Ishikawa (cell line): ENCODE measurements at regions not wholly inside any gene's neighbourhood (a gene's known extent, or its start where the extent isn't known, plus 50 kb on each side); places are given as distances from the start of the nearest gene placed in this dataset.

Experiments used
- CEBPB ChIP-seq: IDR thresholded peaks from 2 replicates; pipeline ENCODE4 v1.6.1; 2012
- CREB1 ChIP-seq: IDR thresholded peaks from 2 replicates; pipeline ENCODE4 v1.6.1; 2012; ENCODE audit warnings: low read depth
- EGR1 ChIP-seq: IDR thresholded peaks from 2 replicates; pipeline ENCODE4 v1.6.1; 2012
- EP300 ChIP-seq: IDR thresholded peaks from 2 replicates; pipeline ENCODE4 v1.6.1; 2012; ENCODE audit warnings: borderline replicate concordance
- FOXM1 ChIP-seq: IDR thresholded peaks from 2 replicates; pipeline ENCODE4 v1.6.1; 2012; ENCODE audit warnings: low read depth, borderline replicate concordance
- NFIC ChIP-seq: IDR thresholded peaks from 2 replicates; pipeline ENCODE4 v1.6.1; 2012
- RAD21 ChIP-seq: IDR thresholded peaks from 2 replicates; pipeline ENCODE4 v1.6.1; 2012; ENCODE audit warnings: low read depth
- TAF1 ChIP-seq: IDR thresholded peaks from 2 replicates; pipeline ENCODE4 v1.6.1; 2012; ENCODE audit warnings: low read depth, mild to moderate bottlenecking
- TCF12 ChIP-seq: IDR thresholded peaks from 2 replicates; pipeline ENCODE4 v1.6.1; 2012; ENCODE audit warnings: low read depth
- TEAD4 ChIP-seq: IDR thresholded peaks from 2 replicates; pipeline ENCODE4 v1.6.1; 2012
- YY1 ChIP-seq: IDR thresholded peaks from 2 replicates; pipeline ENCODE4 v1.6.1; 2012; ENCODE audit warnings: low read depth
- ZBTB7A ChIP-seq: IDR thresholded peaks from 2 replicates; pipeline ENCODE4 v1.6.1; 2012; ENCODE audit warnings: low read depth
- TF ChIP-seq, protein P1 (sequence below): IDR thresholded peaks from 2 replicates; pipeline ENCODE4 v1.6.1; 2012
- TF ChIP-seq, protein P2 (sequence below): IDR thresholded peaks from 2 replicates; pipeline ENCODE4 v1.6.1; 2012; ENCODE audit warnings: low read depth, mild to moderate bottlenecking
- TF ChIP-seq, protein P3 (sequence below): IDR thresholded peaks from 2 replicates; pipeline ENCODE4 v1.6.1; 2012

DNA sequence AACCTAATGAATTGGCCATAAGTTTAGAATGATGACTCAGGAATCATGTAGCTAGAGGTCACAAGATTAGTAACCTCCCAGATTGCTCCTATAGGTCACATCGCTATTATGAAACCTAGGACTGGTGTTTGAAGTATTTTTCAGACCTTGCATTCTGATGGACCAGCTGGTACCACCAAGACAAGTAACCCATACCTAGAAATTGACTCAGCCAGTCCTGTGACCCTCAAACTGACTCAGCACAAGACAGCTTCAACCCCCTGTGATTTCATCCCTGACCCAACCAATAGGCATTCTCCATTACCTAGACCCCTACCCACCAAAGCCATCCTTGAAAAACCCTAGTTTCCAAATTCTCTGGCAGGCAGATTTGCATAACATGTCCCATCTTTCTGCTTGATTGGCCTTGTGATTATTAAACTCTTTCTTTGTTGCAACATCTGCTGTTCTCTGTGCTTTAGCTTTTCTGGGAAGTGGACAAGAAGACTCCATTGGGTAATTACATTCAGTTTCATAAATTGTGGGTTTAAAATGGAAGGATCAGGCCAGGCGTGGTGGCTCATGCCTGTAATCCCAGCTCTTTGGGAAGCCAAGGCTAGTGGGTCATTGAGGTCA, 254.9 kb downstream of the IRS1 start:
- TF ChIP-seq, protein P1, sequence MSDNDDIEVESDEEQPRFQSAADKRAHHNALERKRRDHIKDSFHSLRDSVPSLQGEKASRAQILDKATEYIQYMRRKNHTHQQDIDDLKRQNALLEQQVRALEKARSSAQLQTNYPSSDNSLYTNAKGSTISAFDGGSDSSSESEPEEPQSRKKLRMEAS = no peak
- TF ChIP-seq ZBTB7A (no peak), CREB1 (no peak), NFIC (no peak), FOXM1 (no peak), TCF12 (no peak)
- TF ChIP-seq, protein P2, sequence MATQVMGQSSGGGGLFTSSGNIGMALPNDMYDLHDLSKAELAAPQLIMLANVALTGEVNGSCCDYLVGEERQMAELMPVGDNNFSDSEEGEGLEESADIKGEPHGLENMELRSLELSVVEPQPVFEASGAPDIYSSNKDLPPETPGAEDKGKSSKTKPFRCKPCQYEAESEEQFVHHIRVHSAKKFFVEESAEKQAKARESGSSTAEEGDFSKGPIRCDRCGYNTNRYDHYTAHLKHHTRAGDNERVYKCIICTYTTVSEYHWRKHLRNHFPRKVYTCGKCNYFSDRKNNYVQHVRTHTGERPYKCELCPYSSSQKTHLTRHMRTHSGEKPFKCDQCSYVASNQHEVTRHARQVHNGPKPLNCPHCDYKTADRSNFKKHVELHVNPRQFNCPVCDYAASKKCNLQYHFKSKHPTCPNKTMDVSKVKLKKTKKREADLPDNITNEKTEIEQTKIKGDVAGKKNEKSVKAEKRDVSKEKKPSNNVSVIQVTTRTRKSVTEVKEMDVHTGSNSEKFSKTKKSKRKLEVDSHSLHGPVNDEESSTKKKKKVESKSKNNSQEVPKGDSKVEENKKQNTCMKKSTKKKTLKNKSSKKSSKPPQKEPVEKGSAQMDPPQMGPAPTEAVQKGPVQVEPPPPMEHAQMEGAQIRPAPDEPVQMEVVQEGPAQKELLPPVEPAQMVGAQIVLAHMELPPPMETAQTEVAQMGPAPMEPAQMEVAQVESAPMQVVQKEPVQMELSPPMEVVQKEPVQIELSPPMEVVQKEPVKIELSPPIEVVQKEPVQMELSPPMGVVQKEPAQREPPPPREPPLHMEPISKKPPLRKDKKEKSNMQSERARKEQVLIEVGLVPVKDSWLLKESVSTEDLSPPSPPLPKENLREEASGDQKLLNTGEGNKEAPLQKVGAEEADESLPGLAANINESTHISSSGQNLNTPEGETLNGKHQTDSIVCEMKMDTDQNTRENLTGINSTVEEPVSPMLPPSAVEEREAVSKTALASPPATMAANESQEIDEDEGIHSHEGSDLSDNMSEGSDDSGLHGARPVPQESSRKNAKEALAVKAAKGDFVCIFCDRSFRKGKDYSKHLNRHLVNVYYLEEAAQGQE = no peak

DNA sequence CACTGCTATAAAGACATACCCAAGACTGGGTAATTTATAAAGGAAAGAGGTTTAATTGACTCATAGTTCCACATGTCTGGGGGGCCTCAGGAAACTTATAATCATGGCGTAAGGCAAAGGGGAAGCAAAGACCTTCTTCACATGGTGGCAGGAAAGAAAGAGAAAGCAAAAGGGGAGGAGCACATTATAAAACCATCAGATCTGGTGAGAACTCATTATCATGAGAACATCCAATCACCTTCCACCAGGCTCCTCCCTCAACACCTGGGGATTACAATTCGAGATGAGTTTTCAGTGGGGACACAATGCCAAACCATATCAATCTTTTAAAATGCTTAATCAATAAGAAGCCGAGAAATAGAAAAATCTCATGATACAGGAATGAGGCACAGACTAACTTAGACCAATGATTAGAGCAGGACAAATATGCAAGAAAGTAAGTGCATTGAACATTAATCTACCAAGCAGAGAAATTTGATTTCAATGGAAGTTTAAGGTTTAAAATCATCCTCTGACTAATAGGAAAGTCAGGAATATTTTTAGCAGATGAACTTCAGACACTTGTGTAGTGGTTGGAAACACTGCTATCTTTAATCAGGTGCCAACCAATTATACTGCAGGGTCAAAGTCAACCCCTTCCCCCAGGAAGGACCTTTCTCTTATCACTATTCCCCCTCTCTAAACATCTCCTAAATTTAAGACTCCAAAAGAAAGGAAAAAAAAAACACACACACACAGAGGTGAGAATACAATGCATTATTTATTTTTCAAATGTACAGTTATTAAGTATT, 259.2 kb downstream of the IRS1 start:
- no peak for TF ChIP-seq CREB1
- TF ChIP-seq EGR1 = no peak
- no peak for TF ChIP-seq YY1
- TF ChIP-seq, protein P1 = no peak
- TF ChIP-seq, protein P2 = no peak
- TF ChIP-seq, protein P3, sequence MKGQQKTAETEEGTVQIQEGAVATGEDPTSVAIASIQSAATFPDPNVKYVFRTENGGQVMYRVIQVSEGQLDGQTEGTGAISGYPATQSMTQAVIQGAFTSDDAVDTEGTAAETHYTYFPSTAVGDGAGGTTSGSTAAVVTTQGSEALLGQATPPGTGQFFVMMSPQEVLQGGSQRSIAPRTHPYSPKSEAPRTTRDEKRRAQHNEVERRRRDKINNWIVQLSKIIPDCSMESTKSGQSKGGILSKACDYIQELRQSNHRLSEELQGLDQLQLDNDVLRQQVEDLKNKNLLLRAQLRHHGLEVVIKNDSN = no peak
- no peak for TF ChIP-seq EP300
- TF ChIP-seq FOXM1 = no peak
- TF ChIP-seq TEAD4 = no peak
- no peak for TF ChIP-seq ZBTB7A
- no peak for TF ChIP-seq TAF1
- no peak for TF ChIP-seq TCF12

DNA sequence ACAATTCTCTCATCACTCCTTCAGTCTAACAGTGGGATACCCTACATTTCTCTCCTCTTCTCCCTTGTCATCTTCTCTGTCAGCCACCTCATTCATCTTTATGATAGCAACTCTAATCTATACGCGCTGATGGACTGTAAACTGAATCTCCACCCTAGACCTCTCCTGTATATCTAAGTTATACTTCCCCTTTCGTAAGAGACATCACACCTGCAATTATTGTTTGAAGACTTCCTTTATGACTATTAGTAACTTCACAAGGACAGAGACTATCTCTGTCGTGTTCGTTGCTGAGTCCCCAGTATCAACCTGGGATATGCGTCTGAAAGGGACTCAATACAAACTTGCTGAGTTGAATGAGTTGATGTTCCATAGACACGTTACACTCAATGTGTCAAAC, 263.2 kb downstream of the IRS1 start:
- TF ChIP-seq EGR1 = no peak

DNA sequence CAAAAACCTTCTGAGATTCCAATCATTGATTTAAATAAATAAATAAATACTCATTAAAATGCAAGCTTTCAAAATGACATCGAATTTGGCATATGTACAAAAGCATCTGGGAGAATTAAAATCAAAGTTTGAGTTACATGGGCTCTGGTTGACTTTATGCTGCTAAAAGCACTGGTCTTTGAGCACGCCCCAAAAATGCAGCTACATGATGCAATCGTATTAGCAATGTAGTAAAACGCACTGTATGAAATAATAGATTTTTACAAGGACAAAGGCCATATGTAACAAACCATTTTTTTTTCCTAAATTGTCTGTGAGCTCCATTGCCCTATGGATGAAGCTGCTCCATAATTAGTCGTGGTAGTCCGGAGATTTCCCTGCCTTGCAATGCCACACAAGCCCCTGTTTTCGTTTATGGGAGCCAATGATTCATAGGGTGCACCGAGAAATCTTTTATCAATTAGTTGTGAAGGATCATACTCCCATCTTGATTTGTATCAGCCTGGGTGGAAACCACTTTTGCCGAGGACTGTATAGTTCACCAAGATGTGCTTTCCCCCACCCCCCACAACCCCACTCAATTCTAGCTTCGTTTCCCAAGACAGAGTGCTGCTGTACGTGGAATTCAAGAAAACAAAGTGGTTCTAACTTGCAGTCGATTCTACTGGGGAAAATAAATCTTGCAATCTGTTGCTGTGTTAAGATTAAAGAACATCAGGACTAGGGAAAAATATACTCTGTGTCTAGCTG, 268.4 kb downstream of the IRS1 start:
- TF ChIP-seq CEBPB (no peak), EP300 (no peak), YY1 (no peak), EGR1 (no peak), ZBTB7A (no peak), FOXM1 (no peak), NFIC (no peak), RAD21 (no peak)
- TF ChIP-seq, protein P3 = no peak
- TF ChIP-seq, protein P2 = no peak
